Thymus (tissue), 11 donors: ENCODE measurements at regions not wholly inside any gene's neighbourhood (a gene's known extent, or its start where the extent isn't known, plus 50 kb on each side); places are given as distances from the start of the nearest gene placed in this dataset.

ENCODE experiments used
- DNase-seq, 9 donors: peaks; one replicate each; pipeline ENCODE4 v3.0.0-alpha.2; 2013; ENCODE audit warnings: low spot score in 9 of 9, low read depth in 6 of 9, missing footprints in 1 of 9
- H3K27ac ChIP-seq, 2 donors: one replicate each; pipeline ENCODE4 v1.5.1; 2013; ENCODE audit warnings: control low read depth in 1 of 2, low read depth in 1 of 2, low read length in 1 of 2, mild to moderate bottlenecking in 1 of 2, moderate library complexity in 1 of 2
- H3K27me3 ChIP-seq, 2 donors: one replicate each; pipeline ENCODE4 v1.5.1; 2013; ENCODE audit warnings: low read length in 1 of 2; ENCODE audit not compliant: control insufficient read depth in 2 of 2, insufficient read depth in 1 of 2
- H3K36me3 ChIP-seq, 2 donors: one replicate each; pipeline ENCODE4 v1.5.1; 2013; ENCODE audit warnings: low read length in 1 of 2, mild to moderate bottlenecking in 1 of 2, moderate library complexity in 1 of 2; ENCODE audit not compliant: control insufficient read depth in 2 of 2, insufficient read depth in 2 of 2
- H3K4me1 ChIP-seq, 2 donors: one replicate each; pipeline ENCODE4 v1.5.1; 2013; ENCODE audit warnings: low read length in 2 of 2; ENCODE audit not compliant: control insufficient read depth in 2 of 2, insufficient read depth in 2 of 2
- H3K4me3 ChIP-seq, 2 donors: one replicate each; pipeline ENCODE4 v1.5.1; 2013; ENCODE audit warnings: low read length in 2 of 2, control low read depth in 1 of 2, mild to moderate bottlenecking in 1 of 2
- H3K9me3 ChIP-seq, 2 donors: one replicate each; pipeline ENCODE4 v1.5.1; 2013; ENCODE audit warnings: low read length in 1 of 2, mild to moderate bottlenecking in 1 of 2; ENCODE audit not compliant: control insufficient read depth in 2 of 2, insufficient read depth in 1 of 2
- WGBS: extraction: QIAGEN DNeasy Blood & Tissue Kit; methylation state at CpG from one replicate; pipeline ENCODE4 v1.1.7; 2013; 5-methylcytosine and 5-hydroxymethylcytosine counted together
- donor health status: healthy.

- peaks cover 0 to 2% of the 10 kb centered on the region in 2 donors for H3K9me3 ChIP-seq
These were observed 85.0 kb upstream of the UBL3 start for GRCh38 chr13:29935309-29935981.

GRCh38 chr13:29934531-29935308 lies 84.3 kb upstream of the UBL3 start:
- H3K36me3 ChIP-seq = no peaks in the 10 kb centered on the region
- no peak for DNase-seq
- no peaks in the 10 kb centered on the region for H3K27me3 ChIP-seq
- 93% methylated on average over 7 of the region's 7 CpGs for WGBS
- peak overlapping the region; percentile 68 to 79 for H3K27ac ChIP-seq
- peaks cover 0 to 2% of the 10 kb centered on the region in 2 donors for H3K9me3 ChIP-seq
- peaks cover 24 to 42% of the 10 kb centered on the region in 2 donors for H3K4me1 ChIP-seq
- no peak overlapping the region for H3K4me3 ChIP-seq

More at GRCh38 chr13:29935309-29935981, 85.0 kb upstream of the UBL3 start:
- H3K4me3 ChIP-seq = peak overlapping the region; percentile 27 to 28
- no peaks in the 10 kb centered on the region for H3K36me3 ChIP-seq
- peak overlapping the region; percentile 68 to 88 for H3K27ac ChIP-seq
- WGBS = 6% methylated on average over 6 of the region's 6 CpGs
- peak; percentile 49 to 93 (median 73) for DNase-seq
- peaks cover 24 to 42% of the 10 kb centered on the region in 2 donors for H3K4me1 ChIP-seq
- no peaks in the 10 kb centered on the region for H3K27me3 ChIP-seq

GRCh38 chr13:29933401-29933800 lies 83.0 kb upstream of the UBL3 start:
- H3K4me3 ChIP-seq = no peak overlapping the region
- H3K36me3 ChIP-seq = no peaks in the 10 kb centered on the region
- H3K9me3 ChIP-seq = peaks cover 0 to 2% of the 10 kb centered on the region in 2 donors
- WGBS = over 99% methylated on average over 6 of the region's 6 CpGs
- no peaks in the 10 kb centered on the region for H3K27me3 ChIP-seq
- peaks cover 24 to 39% of the 10 kb centered on the region in 2 donors for H3K4me1 ChIP-seq
- no peak for DNase-seq
- H3K27ac ChIP-seq = no peak overlapping the region

GRCh38 chr13:29931696-29932095 lies 81.3 kb upstream of the UBL3 start:
- peaks cover 21 to 26% of the 10 kb centered on the region in 2 donors for H3K4me1 ChIP-seq
- no peaks in the 10 kb centered on the region for H3K36me3 ChIP-seq
- H3K4me3 ChIP-seq = no peak overlapping the region
- no peaks in the 10 kb centered on the region for H3K27me3 ChIP-seq
- no peak overlapping the region for H3K27ac ChIP-seq
- DNase-seq = no peak
- H3K9me3 ChIP-seq = peaks cover 0 to 2% of the 10 kb centered on the region in 2 donors

DNA sequence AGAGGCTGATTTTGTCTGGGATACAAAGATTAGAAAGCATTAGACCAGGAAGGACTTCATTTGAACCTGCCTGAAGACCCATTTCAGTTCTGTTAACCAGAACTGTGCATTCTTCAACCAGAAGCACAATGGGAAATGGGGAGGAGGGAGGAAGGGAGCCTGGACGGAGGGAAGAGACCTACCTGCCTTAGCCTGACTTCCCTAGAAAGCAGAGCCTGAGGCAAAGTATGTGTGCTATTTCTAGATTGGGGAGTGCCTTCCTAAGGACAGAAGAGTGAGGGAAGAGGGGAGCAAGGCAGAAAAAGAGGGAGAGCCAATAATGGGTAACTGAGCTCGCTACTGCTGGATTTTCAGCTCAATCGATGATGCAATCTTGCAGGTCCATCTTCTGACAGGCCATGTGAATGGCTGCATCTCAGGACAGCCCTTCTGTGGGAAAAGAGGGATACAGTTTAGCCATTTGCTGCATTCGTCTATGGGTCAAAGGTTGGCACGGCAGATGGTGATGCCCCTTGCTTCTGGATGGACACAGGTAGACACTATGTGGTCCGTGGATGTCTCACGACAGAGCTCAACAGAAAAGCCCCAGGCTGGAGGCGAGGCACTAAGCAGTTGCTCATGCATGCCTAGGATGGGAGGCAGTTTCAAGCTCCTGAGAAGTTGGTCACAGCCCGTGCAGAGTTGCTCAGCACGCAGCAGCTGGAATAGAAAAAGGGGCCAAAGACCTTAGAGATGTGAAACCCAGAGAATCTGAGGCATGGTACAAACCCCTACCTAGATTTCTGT lies 78.8 kb upstream of the UBL3 start:
- no peak for DNase-seq
- H3K9me3 ChIP-seq = no peaks in the 10 kb centered on the region
- H3K4me1 ChIP-seq = peaks cover 6 to 19% of the 10 kb centered on the region in 2 donors
- H3K27me3 ChIP-seq = no peaks in the 10 kb centered on the region
- no peak overlapping the region for H3K4me3 ChIP-seq
- H3K36me3 ChIP-seq = no peaks in the 10 kb centered on the region
- 93% methylated on average over 10 of the region's 10 CpGs for WGBS
- H3K27ac ChIP-seq = no peak overlapping the region

- Histone ChIP-seq H3K27me3 (no peaks in the 10 kb centered on the region), H3K4me3 (no peak overlapping the region), H3K9me3 (no peaks in the 10 kb centered on the region), H3K27ac (no peak overlapping the region), H3K36me3 (no peaks in the 10 kb centered on the region), H3K4me1 (peaks cover 21 to 34% of the 10 kb centered on the region in 2 donors)
- DNase-seq = no peak
- WGBS = 91% methylated on average over 4 of the region's 4 CpGs
These were observed 75.7 kb upstream of the UBL3 start for GRCh38 chr13:29926098-29926476.

DNA sequence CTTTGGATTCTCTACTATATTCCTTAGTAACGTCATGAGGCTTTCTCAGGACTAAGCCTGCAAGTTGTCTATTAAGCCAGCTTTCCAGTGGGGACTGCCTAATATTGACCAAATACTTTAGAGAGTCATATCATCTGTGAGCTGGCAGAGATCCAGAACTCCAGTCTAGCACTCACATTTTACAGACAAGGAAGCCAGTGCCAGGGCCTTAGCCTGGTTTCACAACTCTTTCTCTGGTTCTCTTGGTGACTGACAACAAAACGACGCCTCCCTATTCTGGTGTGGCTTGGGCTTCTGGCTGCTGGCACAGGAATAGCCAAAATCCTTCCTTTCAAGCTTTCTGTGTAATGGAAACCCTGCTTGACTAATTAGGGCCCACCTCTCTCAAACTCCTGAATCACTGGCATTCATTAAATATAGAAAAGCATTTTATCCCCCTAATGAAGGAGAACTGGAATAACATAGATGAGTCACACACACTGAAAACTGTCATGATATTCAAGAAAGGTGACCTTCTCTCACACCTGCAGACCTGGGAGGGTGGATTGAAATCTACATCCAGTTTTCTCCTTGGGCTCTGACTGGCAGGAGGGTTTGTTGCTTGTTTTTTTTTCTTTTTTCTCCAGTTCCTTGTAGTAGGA lies 75.2 kb upstream of the UBL3 start:
- DNase-seq = peak in 1 of 9 donors; percentile 31
- H3K27ac ChIP-seq = peak overlapping the region in 1 of 2 donors; percentile 12

DNA sequence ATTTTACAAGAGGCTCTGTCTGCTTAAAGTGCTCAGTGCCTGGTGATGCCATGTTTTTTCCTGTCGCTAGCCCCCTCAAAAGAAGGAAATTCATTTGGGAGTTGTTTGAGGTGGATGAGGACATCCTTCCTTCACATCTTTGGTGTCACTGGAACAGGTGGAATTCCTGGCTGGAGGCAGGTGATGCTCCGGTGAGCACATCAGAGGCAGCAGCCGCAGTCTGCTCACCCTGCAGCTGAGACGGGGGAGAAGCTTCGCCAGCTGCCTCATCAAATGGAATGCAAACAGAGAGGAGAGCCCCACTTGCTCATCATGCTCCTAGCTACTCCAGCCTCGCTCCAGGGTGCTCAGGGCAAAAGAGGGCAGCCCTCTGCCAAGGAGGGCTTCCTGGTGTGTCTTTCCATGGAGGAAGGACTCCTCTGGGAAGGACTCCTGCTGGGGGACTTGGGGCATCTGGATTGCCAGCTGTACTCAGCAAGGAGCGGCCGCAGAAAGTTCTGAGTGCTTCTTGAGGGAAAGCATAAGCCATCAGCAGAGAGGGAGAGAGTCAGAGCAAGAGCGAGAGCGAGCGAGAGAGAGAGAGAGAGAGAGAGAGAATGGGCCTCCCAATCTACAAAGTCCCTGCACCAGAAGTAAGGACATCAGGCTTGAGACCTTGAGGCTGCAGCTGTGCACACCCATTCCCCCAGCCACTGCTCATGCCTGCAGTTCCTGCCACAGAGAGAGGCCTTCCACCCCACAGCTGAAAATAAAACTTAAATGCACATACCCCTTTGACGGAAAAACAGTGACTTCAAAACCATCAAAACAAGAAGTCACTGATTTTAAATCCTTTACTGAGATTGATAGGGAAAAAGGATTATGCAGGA lies 74.3 kb upstream of the UBL3 start:
- WGBS = 83% methylated on average over 12 of the region's 12 CpGs
- no peaks in the 10 kb centered on the region for H3K9me3 ChIP-seq
- H3K4me1 ChIP-seq = peaks cover 21 to 34% of the 10 kb centered on the region in 2 donors
- H3K27ac ChIP-seq = peak overlapping the region; percentile 12 to 15
- DNase-seq = peak in 1 of 9 donors; percentile 35
- H3K27me3 ChIP-seq = no peaks in the 10 kb centered on the region
- H3K4me3 ChIP-seq = no peak overlapping the region
- H3K36me3 ChIP-seq = no peaks in the 10 kb centered on the region

More for the DNA sequence above, 75.2 kb upstream of the UBL3 start:
- Histone ChIP-seq H3K36me3 (no peaks in the 10 kb centered on the region), H3K4me3 (no peak overlapping the region), H3K4me1 (peaks cover 21 to 34% of the 10 kb centered on the region in 2 donors), H3K9me3 (no peaks in the 10 kb centered on the region), H3K27me3 (no peaks in the 10 kb centered on the region)
- WGBS = 84% methylated on average over 3 of the region's 3 CpGs
